NCI-H1694 treated with DMSO at 0.1 percent for 48 hours (cell line): ENCODE measurements at regions not wholly inside any gene's neighbourhood (a gene's known extent, or its start where the extent isn't known, plus 50 kb on each side); places are given as distances from the start of the nearest gene placed in this dataset.

ENCODE experiments used
- DNase-seq: peaks from one replicate; lab custom pipeline; 2025; lab: John Stamatoyannopoulos, UW

DNA sequence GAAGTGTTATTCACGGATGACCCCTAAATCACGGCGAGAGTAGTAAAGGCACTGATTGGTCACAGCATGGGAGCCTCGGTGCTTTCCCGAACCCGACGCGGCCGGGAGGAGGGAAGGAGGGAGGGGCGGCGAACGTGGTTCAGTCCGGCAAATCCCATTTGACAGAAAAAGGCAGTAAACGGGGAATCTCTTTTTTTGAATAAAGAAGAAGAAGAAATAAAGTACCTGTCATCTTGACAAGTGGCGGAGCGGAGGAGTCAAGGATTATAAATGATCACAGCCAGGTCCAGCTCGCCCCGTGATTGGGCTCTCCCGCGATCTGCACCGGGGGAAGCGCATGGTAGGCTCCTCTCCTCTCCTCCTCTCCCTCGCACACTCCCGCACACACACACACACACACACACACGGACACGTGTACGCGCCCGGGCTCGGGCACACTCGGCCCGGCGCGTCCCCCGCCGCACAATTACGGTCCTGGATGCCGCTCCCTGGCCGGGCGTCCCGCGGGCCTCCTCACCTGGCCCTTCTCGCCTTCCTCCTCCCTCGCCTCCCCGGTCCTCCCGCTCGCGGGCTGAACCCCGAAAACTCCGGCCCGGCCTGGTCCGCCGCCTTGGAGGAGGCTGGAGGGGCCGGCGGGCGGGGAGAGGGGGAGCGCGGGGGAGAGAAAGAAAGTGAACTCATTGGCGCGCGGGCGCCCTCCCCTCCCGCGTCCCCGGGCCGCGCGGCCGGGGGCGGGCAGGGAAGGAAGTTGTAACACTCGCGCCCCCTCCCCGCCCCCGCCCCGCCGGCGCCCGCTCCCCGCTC, 99.2 kb upstream of the TENM3 start:
- no peak for DNase-seq

DNA sequence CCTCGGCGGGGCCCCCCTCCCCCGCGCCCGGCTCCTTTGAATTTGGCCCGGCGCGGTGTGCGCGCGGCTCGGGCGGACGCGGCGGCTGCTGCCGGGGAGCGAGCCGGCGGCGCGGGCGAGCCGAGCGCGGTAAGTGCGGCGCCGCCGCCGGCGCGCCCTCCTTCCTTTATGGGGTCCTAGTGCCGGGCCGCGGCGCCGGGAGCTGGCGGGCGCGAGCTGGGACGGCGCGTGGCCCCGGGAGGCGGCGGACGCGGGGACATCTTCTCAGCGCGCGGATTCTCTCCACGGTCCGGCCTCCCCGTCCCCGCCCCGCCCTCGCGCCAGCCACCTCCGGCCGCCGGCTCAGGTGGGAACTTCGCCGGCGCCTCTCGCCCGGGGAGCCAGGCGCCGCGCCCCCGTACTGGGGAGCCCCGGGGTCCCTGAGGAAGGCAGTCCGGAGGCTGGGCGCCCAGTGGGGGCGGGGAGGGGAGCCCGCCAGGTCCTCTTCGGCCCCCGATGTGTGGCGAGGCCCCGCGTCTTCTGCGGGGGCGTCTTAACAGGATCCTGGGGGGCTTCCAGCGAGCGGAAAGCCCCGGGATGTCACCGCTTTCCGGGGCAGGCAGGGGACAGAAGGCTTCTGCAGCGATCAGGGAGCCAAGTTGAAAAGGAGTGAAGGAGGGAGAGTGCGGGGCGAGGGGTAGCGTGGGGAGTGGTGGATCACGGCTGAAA, 98.4 kb upstream of the TENM3 start:
- no peak for DNase-seq

DNA sequence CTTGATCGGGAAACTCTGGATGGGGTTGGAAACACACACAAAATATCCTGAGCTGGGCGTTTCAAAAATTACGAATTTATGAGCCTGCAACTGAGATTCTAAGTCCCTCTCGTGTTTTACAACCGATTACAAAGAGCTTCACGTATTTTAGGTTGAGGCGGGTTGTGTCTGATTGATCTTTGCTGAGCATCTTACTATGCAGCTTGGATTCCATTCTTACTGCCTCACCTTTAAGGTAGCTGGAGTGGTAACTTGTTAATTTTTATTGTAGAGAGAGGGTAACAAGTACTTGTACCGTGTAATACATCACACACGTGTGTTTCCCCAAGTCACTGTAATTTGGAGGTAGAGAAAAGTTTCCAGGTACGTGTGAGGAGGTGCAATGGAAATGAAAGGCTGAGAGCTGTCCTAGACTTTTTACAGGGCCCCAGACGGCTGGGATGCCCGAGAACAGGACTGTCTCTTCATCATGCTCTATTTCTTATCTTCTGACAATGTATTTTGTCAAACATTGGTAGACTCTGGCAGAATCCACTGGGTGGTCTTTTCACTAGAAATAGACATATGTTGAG, 97.8 kb upstream of the TENM3 start:
- DNase-seq, result no peak

DNA sequence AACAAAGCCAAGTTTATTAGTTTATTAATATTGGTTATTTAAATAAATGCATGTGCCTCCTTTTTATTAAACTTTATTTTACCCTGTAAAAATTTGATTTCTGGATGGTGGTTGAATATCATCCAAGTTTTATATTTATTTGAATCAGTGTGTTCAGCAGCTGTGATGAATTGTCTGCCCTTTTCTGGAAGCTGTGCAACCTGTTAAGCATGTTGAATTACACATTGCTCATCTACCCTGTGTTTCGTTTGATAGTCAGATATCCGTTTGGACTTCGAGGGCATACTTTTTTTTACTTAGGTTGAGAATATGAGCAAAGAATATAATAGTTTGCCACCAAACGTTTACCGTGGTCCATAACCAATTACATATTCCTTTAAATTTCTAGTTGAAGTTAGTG, 95.8 kb upstream of the TENM3 start:
- DNase-seq, result no peak

DNA sequence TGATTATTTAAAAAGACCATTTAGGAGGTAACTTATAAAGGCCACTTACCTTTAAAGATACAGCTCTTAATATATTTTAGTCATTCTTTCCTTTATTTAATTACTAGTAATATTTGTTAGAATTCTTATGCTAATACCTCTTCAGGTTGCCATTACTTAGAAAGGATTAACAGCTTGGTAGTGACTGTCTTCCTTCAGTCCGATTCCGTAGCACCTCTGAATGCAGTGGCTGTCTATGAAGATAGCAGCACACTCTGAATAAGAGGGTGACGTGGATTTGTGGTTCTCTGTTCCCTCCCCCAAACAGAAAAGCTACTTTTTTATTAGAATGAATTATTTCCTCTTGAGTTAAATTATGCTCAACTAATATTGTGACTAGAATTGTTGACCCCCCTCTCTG, 92.6 kb upstream of the TENM3 start:
- DNase-seq, result no peak

DNA sequence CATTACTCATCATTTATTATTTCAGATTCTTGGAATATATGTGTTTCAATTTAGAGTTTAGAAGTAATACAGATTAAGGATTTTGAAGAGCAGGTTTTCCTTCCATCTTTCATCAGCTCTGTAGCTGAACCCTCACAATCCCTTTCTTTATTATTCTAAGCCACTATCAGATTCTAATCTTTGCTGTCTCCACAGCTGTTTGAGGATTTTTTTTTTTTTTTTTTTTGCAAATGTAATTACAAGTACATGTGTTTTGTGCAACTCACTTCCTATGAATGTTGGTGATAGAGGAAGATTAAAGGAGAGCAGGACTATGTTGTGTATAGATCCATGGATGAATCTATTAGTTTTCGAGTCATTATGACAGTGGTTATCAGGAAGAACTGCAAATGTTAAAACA, 87.4 kb upstream of the TENM3 start:
- DNase-seq, result no peak

DNA sequence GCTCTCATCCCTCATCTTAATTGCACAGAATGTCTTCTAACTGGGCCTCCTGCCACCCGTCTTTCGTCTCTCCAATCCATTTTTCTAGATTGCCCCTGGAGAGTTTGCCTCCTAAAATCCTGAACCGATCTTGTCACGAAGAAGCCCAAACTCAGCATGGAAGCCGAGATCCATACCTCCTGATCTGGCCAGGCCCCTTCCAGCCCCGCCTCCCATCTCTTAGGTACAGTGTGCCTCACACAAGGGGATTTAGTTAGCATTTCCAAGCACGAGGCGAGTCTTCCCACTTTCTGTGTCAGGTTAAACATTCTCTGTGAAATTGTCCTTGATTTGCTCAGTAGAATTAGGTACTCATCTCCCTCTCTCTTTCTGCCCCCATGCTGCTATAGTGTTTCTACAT, 80.0 kb upstream of the TENM3 start:
- DNase-seq, result no peak

DNA sequence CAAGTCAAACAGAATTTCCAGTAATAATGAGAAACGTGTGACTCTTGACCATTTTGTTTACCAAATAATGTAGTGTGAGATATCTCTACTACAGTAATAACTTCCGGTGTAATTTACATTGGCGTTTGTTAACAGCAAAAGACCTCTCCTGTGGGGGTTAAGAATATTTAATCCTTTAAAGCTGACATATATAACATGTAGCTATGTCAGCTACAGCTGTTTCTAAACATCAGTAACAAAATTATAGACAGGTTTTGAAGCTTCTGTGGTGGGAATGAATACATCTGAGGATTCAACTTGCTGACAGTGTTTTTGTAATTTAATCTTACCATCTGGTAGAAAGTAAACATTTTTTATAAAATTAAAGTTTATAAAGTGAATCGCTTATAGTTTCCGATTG, 73.6 kb upstream of the TENM3 start:
- no peak for DNase-seq

DNA sequence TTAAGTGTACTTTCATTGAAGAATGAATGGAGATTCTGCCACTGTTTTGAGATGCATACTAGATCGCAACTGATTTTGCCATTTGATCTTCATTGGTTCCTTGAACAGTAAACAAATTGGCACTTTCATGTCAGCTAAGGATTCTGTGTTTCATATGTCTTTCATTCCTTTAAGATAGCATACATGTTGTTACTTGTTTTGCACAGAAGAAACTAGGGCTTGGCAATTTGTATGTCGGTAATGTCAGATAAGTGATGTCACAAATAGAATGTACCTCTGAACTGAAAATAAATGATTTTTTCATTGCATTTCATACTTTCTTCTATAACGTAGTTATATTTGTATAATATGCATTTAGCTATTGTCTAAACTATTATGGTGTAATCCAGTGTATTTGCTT, 73.2 kb upstream of the TENM3 start:
- DNase-seq, result no peak

DNA sequence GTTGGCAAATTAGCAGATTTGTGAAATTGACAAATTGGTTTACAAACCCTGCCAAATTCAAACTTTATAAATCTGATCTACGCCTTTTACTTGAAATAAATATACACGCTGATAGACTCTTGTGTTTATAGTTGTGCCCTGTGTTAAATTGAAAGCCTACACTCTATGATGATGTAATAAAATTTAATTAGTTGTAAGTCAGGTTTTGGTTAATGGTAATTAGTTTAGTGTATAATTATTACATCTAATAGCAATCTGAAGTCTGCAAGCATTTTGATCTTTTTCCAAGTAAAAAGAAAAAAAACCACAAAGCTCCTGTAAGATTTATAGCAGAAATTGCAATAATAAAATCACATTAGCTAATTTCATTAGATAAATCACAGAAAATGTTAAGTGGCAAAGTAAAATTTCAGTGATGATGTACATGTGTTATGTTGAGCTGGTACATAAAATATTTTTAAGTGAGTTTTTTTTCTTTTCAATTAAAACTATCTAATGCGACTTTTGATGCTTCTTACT, 72.7 kb upstream of the TENM3 start:
- DNase-seq, result no peak

DNA sequence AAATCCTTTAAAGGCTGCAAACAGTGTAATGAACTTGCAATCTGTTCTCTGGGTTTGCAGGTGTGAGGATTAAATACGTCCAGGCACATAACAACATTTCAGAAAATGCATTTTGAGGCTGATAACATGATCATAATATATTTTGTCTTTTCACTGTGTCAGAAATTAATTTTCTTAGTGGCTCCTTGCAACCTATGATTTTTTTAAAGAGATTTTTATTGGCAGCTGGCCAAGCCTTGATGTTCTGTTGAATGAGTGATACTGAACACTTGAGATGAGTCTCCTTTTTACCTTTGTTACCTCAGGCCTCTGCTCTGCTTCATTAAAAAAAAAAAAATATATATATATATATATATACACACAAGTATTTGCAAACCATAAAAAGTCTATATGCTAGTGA, 68.2 kb upstream of the TENM3 start:
- DNase-seq, result no peak

DNA sequence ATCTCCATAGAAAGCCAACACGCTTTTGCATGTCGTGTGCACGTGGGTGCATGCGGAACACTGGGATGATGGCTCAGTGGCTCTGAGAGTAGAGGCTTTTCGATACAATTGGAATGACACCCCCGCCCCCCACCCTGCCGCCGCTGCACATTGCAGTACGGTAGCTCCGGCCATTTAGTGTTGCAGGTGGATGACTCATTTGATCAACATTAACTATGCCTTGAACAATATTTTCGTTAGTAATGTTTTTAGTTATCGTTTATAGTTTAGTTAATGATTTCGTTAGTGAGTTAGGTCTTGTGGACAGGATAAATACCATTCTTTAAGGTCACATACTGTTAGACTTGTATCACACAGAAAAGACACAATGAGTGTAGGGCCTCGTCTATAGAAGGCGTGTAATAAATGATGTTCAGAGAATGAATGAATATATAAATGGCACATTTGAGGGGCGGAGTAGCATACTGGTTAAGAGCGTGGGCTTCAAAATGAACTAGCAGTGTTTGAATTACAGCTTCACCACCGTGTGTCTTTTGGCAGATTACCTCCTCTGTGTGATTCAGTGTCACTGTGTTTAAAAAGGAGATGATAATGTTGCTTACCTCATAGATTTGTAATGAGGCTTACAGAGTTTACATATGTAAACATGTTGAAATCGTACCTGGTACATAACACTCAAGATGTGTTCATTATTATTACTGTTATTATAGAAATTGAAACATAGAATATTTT, 67.2 kb upstream of the TENM3 start:
- DNase-seq, result no peak

DNA sequence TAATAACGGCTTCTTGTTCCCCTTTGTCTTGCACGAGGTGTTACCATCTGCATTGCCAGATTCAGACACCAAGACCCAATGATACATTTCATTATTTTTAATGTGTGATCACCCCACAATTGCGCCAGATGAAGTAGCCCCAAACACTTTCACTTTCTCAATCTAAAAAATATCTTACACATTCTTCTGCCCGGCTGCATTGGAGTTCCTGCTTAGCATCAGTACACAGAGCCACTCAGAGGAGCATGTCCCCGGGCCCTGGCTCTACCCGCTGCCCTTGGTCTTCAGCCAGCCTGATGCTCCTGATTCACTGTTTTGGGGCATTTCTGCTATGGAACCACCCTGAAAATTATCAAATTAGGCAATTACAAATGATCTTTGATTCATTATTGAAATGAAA, 66.0 kb upstream of the TENM3 start:
- DNase-seq, result no peak

DNA sequence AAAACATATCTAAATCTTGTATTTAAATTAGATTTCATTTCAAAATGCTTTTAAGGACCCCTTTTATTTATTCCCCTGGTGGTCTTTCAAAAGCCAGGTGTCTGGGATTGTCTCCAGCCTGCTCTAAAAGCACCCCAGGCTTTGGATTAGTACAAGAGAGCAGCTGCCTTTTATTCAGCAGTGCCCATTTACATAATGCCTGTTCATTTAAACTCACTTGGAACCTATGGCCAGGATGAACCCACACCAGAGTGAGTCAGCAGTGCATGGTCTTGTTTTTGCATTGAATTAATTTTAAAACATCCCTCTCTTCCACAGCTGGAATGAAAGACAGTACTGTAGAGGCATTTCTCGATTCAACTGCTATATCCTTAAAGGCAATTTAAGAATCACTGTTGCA, 64.1 kb upstream of the TENM3 start:
- DNase-seq, result no peak

DNA sequence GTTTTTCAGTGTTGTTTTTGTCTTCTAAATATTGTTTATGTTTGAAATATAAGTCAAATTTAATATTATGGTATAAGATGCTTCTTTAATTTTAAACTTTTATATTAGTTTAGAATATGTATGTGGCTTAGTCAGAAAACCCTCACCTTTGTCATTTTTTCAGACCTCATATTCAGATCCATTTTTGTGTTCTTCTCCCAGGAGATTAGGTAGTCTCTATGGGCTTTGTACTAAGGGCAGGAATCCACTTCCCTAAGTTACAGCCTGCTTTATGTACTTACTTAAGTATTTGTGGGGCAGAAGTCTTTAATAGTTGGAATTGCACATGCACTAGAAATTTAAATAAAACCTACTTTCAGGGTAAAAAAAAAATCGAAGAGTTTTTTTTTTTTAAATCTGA, 63.5 kb upstream of the TENM3 start:
- no peak for DNase-seq

DNA sequence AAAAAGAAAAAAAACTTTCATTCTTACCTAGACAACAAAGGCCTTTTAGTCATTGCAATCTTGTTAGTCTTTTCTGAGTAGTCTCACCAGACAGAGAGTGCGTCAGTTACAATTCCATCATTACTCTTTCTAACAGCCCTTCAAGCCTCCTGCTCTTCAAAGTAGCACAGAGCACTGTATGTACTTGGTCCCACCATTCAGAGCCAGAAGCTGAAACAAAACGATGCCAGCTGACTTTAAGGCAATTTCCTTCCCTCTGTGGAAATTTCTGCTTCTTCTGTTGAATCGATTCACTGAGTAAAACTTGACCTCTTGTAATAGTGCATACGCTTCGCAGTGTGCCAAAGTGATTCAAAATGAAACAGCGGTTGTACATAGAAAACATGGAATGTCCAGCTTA, 57.7 kb upstream of the TENM3 start:
- no peak for DNase-seq

DNA sequence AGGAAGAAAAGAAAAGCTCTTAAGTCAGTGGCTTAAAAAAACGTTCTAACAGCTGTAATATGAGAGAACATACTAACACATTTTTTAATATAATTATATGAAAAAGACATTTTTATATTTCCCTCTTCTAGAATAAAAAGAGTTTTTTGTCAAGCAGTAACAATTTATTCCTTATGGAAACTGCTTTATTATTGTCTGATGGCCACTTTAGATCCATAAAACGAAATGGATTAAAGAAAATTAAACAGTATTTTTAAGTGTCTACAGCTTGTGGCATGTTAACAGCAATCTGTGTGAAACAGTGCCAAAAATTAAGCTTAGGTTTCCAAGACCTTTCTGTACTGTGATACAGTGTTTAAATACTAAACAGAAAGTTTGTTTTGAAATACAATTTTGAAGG, 55.5 kb upstream of the TENM3 start:
- no peak for DNase-seq

DNA sequence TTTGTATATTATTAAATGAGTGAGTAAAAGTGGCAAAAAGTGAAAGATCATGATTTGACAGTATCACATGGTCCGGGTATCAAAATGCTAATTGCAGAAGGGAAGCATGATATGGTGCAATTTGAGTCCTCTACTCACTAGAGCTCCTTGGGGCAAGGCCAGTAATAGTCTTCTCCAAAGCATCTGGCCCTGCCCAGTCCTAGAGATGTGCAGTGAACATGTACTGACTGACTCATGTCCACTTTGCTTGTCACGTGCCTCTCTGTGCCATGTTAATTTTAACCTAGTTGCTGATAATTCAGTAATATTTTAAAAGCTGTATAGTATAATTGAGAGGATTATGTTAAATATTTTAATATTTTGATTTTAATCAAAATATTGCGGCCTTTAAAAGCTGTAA, 54.6 kb upstream of the TENM3 start:
- no peak for DNase-seq

DNA sequence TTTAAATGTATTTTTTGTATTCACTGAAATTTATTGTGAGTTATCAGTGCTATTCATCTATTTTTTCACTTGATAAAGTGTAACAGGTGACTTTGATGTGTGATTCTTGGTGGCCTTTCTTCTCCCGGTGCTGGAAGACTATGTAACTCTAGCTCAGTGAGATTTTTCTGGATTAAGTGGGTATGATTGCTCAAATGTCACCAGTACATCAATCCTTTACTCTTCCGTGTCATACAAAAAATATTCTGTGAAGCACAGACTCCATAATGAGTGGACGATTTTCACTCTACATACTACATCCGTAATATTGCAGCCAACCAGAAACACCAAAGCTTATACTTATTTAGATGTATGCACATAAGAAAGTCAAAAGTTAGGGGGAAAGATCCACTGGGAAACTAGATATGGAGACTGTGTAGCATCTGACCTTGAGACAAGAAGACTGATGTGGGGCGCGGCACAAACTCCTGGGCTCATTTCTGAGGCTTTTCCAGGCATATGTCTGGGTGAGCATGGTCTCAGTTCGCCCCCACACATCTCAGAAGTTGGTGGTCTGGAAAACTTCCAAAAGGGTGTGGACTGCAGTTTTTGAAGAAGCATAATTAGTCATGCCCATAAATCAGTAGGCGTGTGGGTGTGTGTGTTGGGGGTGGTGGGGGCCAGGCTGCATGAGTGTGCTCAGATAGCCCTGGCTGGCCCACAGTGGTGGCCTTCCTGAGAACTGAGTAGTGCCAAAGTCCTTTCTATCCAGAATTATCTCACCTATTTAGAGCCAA, 53.9 kb upstream of the TENM3 start:
- DNase-seq, result no peak

DNA sequence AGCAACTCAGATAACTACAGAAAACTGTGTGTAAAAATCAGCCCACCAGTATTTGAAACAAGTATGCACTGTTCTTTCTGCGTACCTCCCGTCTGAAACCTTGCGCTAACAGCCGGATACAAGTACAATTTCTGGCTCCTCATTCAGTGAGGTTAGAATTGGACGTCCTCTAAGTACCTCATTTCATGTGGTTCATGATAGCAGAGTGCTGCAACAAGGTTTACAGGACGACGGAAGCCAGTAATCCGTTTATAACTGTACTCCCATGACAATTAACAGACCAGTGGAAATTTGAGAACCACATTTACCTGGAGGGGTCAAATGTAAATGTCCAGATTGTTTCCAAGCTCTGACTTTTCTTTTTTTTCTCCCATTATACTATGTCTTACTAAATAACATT, 52.9 kb upstream of the TENM3 start:
- no peak for DNase-seq

DNA sequence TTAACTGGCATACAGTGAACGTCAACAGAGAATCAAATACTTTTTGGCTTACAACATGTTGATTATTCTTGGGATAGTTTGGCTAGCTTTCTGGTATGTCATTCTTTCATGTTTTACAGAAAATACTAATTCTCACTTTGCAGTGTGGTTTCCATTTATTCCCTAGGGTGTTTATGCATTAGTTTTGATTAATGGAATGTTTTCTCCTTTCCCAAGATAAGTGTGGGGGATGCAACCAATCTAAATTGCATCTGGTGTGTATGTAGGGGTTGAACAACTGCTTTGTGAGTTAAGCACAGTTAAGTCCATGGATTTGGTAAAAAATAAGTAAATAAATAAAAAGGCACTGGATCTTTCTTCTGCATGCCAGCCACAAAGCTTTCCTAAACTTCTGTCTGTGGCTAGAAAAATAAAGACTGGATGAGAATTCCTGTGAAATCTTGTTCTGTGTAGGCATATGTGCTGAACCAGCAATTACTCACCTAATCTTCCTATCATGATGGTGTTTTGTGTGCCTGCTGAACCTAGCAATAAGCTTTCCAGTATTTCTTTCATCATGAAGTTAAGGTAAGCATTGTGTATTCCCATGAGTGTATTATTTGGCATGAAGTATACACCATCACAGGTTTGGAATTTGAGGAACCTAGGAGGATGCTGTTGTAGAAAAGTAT, 50.6 kb upstream of the TENM3 start:
- no peak for DNase-seq
